ENCODE measurements at regions not wholly inside any gene's neighbourhood (a gene's known extent, or its start where the extent isn't known, plus 50 kb on each side); places are given as distances from the start of the nearest gene placed in this dataset.
"Not testable (repeated sequence)": the region's sequence is repeated elsewhere in the genome, so short reads cannot be mapped to it uniquely, and the experiment has no call there.

DNA sequence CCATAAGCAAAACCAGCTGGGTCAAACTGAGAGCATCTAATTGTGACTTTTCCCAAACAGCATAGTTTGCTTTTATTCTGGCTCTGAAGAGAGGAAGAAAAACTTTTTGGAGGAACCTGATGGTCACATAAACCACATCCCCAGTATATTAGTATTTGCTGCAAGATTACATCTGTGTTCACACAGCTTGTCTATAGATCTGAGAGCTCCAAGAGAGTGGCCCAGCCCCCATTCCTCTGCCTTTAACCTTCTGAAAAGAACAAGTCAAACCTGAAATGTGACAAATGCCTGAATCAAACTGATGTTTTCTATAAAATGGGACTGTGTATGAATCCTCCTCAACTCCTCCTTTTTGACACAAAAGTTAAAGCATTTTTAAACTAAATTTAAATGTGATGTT lies 435.2 kb downstream of the ZNF479 start:
- DNase-seq: not testable (repeated sequence)

DNA sequence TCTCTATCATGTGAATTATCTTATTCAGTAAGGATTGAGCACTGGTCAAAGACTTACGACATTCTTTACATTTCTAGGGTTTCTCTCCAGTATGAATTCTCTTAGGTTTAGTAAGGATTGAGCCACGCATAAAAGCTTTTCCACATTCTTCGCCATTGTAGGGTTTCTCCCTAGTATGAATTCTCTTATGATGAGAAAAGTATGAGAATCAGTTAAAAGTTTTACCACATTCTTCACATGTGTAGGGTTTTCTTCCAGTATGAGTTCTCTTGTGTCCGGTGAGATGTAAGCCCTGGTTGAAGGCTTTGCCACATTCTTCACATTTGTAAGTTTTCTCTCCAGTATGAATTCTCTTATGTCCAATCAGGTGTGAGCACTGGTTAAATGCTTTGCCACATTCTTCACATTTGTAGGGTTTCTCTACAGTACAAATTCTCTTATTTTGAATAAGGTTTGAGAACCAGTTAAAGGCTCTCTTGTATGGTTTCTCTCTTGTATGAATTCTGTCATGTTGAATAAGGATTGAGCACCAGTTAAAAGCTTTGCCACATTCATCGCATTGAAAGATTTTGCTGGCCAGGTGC lies 445.9 kb downstream of the ZNF479 start:
- DNase-seq: no peak

DNA sequence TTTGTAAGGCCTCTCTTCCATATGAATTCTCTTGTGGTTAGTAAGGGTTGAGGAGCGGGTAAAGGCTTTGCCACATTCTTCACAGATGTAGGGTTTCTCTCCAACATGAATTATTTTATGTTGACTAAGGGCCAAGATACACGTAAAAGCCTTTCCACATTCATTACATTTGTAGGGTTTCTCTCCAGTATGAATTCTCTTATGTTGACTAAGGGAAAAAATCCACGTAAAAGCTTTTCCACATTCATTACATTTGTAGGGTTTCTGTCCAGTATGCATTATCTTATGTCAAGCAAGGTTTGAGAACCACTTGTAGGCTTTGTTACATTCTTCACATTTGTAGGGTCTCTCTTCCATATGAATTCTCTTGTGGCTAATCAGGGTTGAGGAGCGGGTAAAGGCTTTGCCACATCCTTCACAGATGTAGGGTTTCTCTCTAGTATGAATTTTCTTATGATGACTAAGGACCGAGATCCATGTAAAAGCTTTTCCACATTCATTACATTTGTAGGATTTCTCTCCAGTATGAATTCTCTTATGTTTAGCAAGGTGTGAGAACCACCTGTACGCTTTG lies 493.0 kb downstream of the ZNF479 start:
- DNase-seq: no peak

DNA sequence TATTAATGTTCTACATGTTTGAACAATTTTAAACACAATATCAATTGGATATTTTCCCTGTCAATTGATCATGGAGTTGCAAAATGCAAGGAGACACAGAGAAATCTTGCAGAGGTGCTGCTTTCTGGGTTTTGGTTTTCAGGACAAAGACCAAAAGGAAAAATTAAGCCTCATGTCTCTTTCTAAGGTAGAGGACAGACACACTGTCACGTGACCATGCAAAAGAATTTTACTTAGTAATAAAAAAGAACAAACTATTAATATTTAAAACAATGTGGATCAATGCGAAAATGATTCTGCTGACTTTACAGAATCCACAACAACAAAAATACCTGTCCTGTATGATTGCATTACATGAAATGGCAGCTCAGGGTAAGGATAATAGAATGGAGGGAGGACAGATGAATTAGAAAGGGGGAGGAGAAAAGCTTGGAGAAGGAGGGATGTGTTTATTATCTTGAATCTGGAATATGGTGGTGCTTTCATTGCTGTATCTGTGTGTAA lies 493.7 kb upstream of the NUPR2 start:
- DNase-seq: no peak

DNA sequence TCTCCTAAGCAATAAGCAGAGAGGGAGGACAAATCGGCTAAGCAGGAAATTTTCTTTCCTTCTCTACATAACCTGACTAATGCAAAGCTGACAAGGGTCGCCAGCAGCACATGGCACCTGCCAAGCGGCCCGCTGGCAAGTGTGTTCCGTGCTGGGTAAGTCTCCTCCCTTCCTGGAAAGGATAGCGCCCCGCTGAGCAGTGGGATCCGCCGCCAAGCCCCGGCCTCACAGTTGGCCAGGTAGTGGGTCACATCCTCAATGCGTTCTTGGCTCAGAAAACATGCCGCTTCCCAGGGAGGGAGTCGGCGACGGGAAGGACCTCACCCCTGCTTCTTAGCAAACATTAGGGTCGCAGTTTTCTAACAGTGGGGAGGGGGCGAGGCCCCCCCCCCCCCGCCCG lies 488.9 kb upstream of the NUPR2 start:
- DNase-seq: no peak

DNA sequence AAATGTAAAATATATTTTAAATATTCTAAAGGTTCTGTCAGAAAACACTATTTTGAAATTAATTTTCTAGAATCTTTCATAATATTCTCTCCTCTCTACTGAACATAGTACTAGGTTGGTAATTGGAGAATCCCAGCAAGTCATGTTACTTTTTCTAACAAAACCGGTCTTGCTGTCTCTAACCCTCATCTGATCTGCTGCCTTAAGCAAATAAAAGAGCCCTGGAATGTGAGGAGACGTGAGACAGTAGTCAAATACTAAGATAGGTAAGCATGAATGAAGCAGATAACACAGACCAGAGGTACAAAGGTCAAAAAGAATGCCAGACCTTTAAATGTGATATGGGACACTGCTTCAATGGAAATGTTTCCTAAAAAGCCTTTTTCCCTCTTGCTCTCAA lies 462.4 kb upstream of the NUPR2 start:
- no peak for DNase-seq

DNA sequence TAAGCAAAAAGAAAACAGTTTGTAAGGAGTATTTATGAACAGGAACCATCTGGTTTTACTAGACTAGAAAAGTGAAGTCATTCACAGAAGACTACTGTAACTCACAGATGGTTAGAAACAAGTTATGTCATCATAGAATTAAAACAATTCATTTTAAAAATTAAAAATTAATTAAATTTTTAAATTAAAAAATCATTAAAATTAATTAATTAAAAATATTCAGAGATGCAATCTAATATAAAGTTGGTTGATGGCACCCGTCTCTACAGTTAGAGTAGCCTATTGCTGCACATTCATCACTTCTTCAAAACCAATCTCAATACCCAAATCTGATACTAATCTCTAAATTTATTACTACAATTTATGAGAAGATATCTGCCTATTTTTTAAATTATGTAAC lies 454.8 kb upstream of the NUPR2 start:
- no peak for DNase-seq

DNA sequence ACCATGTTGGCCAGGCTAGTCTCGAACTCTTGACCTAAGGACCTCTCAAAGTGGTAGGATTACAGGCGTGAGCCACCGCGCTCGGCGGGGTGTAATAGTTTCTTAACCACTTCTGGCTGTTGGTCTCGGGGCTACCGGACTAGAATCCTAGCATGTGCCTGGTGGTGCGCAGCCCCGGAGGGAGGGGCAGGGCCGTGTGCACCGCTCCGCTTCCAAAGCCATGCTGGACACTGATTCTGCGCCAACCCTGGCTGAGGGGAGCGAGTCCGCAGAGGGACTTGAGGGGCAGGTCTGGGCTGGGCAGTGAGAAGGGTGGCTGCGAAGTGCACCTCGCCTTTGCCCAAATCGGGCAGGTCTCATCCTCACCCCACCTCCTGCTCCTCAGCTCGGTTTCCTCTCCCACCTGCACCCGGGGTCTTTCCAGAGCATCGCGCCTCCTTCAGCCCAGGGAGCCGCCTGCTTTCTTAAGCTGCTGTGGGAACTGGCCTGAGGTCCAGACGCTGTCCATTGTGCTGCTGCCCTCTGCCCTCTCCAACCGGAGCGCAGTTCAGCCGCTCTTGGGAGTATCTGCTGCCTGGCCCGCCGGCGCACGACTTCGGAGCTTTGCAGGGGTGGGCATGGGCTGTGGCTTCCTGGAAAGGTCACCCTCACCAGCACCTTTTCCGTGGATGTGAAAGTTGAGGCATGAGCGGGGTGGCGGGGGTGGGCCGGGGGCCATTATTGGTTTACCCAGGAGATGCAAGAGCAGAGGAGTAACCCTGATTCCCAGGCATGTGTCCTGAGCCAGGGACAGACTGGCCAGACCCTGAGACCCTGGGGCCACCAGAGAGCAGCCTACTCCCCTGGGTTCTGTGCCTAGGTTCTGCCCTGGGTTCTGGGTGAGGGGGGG lies 422.6 kb upstream of the NUPR2 start:
- no peak for DNase-seq

DNA sequence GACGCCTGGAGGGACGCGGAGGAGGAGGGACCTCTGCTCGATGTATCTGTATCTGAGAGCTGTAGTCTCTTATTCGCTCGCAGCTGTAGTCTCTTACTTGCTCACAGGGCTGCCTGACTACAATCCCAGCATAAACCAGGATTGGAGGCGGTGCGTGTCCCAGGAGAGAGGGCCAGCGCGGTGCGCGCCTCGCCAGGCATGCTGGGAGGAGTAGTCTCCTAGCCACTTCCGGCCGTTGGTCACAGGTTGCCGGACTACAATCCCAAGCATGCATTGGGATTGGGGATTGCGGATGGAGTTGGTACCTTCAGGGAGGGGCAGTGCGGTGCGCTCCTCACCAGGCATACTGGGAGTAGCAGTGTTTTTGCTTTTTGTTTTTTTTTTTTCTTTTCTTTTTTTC lies 421.7 kb upstream of the NUPR2 start:
- DNase-seq: no peak

DNA sequence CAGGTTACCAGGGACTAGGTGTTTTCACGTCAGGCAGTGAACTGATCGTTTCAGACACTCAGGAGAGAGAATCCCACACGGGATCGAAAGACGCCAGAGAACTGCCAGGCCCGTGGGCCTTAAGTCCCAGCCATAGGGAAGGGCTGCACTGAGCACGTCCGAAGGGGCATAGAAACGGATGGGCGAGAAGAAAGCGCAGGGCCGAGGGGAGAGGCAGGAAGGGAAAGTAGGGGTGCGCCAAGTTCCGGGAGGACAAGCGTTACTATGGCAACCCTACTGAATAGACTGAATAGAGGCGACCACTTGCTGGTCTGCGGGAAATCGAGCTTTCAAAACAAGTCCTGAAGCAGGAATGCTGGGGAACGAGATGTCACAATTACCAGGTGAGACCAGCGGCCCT lies 421.3 kb upstream of the NUPR2 start:
- no peak for DNase-seq

DNA sequence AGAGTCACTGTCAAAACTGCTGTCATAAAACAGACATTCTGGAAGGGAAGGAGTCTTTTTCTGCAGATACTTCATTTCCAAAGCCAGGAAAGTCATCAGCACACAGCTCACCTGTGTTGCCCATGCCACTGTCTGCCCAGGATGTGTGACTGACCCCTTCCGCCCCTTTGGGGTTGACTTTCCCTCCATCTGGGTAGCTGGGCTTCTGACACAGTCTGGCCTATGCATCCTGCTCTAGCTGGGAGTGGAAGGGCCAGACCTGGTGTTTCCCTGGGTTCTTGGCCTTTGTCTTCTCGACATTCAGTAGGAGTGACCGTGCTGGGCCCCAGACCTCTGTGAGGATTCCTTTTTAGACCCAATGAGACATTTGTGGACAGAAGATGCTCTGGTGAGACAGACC lies 378.9 kb upstream of the NUPR2 start:
- DNase-seq: no peak

DNA sequence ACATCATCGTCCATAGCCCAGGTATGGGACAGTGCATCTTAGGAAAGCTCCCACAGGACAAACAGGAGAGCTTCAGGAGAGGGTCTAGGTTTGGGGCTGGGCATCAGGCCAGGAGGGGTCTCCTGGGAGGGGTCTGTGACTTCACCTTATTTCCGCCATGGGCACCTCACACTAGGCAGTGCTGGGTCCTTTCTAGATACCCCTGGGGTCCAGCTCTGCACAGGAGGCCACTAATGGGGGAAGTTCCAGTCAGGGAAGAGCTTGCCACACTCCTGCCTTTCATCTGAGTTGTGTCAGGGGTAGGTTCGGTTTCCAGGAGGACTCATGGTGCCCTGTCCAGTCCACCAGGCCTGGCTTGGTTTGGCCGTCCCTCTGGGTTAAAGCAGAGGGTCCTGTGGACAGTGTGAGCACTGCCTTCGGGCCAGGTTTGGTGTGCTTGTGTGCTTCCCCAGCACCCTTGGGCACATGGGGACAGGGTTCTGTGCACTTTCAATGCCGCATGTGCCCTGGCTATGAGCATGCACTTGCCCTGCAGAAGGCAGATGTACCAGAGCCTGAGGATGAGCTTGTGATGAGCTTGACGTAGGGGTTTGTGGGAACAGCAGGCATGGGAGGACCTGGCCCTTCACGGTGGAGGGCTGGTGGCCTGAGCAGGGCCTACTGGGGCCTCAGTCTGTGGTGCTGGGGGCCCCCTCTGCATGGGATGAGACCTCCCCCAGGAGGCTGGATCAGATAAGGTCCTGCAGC lies 377.7 kb upstream of the NUPR2 start:
- DNase-seq: no peak

DNA sequence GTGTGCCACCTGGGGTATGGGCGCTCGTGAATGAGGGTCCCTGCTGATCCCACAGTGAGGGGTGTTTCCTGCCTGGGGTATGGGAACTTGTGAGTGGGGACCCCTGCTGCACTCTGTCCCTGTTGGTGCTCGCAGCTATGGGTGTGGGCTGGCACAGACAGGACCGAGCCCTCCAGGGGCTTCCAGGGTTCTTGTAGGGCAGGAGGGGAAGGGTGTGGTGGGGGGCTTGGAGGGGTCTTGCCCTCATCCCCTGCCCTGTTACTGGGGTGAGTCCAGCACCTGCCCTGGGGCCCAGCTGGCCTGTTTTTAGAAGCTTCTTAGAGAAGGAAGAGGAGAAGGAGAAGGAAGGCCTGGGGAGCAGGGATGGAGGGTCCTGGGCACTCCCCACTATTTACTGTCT lies 377.0 kb upstream of the NUPR2 start:
- DNase-seq: no peak

DNA sequence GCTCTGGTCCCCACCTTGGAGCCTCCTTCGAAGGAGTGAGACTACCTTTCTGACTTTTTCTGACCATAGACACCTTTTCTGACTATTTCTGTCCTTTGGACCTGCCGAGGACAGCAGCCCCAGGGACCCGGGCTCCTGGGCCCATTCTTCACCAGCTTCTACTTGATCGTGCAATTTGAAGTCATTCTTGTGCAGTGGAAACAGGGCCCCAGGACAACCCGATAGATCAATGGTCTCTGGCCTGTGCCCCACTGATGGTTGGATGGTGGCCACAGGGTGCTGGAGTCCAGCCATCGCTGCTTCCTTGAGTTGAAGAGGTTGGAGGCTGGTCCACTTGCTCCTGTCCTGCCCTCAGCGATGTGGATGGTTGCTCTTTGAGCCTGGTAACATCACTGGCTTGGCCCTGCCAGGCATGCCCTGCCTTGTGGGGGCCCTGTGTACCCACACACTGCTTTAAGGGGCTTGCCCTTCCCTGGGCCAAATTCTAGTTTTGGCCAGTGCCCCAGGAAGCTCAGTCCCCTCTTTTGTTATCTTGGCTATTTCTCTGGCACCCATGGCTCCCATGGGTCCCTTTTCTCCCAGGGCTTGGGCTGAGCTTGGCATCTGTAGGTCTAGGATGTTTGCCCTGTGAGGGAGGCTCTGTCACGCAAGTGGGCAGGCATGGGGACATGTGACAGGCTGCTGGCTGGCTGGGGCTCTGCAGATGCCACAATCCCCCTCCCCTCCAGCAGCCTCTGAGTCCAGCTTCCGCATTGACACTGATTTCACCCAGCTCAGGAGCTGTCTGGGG lies 375.6 kb upstream of the NUPR2 start:
- DNase-seq: no peak

DNA sequence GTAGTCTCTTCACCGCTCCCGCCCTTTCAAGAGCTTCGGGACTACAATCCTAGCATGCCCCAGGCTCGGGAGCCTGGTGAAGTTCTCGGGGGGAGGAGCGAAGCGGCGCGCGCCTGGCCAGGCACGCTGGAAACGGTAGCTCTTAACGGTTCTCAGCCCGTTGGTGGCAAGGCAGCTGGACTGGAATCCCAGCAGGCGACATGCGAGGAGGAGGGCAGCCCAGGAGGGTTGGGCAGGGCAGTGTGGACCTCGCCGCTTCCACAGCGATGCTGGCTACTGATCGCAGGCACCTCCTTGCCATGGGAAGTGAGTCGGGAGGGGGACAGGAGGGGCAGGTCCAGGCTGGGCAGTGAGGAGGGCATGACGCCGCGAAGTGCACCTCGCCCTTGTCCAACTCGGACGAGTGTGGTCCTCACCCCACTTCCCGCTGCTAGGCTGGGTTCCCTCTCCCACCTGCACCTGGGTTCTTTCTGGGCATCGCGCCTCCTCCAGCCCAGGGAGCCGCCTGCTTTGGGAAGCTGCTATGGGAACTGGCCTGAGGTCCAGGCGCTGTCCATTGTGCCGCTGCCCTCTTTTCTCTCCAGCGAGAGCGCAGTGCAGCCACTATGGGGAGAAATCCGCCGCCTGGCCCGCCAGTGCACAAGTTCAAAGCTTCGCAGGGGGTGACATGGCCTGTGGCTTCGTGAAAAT lies 367.8 kb upstream of the NUPR2 start:
- no peak for DNase-seq

DNA sequence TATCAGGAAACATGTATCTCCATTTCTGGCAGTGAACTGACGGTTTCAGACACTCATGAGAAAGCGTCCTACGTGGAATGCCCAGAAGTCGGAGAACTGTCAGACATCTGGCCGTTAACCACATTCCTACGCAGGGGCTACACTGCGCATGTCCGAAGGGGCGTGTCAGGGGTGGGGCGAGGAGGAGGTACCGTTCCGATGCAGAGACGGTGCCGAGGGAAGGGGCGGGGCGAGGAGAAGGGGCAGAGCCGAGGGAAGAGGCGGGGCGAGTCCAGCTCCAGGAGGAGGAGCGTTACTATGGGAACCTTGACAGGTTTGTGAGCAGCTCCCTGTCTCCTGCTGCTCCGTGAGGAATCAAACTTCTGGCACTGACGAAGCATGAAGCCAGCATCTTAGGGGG lies 366.9 kb upstream of the NUPR2 start:
- DNase-seq: no peak

DNA sequence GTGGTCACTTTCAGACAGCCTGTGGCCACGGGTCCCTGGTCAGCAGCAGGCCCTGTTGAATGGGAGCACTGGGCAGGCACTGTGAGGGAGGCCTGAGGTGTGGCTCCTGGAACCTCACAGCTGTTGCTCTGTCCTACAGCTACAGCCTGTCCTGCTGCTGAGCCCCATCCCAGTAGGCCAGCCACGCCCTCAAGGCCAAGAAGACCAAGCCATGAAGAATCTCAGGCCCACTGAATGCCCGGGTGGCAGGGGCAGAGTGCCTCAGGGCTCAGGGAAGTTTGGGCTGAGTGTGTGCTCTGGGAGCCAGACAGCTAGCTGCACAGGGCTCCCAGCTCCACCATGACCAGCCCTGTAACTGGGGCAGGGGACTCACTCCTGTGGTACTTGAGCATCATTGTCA lies 363.5 kb upstream of the NUPR2 start:
- no peak for DNase-seq

DNA sequence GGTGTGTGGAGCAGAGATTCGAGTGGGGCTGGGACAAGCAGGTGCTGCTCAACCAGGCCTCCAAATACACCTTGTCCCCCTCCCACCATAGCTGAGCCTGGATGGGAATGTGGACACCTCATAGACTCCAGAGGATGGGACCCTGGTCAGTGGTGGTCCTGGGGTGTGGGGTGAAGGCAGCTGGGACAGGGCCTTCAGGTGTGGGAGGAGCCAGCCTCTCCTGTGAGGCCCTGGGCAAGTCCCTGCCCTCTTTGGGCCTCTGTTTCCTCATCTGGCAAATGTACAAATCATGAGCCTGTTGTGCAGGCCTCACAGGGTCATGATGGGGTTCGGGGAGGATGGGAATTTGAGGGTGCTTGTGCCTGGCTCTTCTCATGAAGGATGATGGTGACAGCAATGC lies 362.9 kb upstream of the NUPR2 start:
- no peak for DNase-seq

DNA sequence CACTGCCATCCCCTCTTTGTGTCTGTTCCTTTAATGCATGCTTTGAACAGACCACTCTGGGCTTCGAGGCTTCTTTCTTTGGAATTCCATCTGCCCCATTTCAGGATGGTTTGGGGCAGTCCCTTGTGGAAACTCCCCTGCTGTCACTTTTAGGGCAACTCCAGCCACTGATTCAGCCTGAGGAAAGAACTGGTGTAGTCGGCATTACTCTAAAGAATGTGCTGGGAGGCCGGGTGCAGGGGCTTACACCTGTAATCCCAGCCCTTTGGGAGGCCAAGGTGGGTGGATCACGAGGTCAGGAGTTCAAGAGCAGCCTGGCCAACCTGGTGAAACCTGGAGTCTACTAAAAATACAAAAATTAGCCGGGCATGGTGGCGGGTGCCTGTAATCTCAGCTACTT lies 358.1 kb upstream of the NUPR2 start:
- no peak for DNase-seq

DNA sequence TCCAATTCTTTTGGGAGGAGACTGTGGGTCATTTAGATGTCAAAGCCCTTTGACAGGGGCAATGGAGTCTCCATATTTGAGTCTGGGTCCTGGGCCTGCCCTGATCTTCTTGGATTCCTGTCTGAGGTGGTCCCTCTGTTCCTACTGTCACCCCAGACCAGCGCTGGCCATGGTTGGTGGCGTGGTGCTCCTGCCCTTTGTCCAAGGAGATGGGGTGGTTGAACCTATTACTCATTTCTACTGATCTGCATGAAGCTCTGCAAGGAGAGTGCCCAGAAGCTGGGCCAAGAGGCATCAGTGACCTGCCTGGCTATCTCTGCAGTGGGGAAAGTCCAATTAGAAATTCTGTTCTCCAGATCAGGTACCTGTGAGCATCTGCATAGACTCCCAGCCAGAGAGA lies 355.6 kb upstream of the NUPR2 start:
- DNase-seq: no peak

DNA sequence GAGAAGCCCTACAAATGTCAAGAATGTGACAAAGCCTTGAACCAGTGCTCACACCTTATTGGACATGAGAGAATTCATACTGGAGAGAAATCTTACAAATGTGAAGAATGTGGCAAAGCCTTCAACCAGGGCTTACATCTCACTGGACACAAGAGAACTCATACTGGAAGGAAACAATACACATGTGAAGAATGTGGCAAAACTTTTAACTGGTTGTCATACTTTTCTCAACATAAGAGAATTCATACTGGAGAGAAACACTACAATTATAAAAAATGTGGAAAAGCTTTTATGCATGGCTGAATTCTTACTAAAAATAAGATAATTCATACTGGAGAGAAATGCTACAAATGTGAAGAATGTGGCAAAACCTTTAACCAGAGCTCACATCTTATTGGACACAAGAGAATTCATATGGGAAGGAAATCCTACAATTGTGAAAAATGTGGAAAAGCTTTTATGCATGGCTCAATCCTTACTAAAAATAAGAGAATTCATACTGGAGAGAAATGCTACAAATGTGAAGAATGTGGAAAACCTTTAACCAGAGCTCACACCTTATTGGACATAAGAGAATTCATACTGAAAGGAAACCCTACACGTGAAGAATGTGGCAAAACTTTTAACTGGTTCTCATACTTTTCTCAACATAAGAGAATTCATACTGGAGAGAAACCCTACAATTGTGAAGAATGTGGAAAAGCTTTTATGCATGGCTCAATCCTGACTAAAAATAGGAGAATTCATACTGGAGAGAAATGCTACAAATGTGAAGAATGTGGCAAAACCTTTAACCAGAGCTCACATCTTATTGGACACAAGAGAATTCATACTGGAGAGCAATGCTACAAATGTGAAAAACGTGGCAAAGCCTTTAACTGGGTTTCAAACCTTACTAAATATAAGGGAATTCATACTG lies 350.6 kb upstream of the NUPR2 start:
- not testable (repeated sequence) for DNase-seq

All from activated CD8-positive, alpha-beta memory T cell treated with anti-CD3 and anti-CD28 coated beads for 24 hours (primary cell).